Thyroid gland (tissue), 4 donors: ENCODE measurements at regions not wholly inside any gene's neighbourhood (a gene's known extent, or its start where the extent isn't known, plus 50 kb on each side); places are given as distances from the start of the nearest gene placed in this dataset.
A peak's percentile ranks its signal among the peaks of the same experiment; 100 is the strongest.

ENCODE experiments used
- DNase-seq, 2 donors: peaks; one replicate each; pipeline ENCODE4 v3.0.0-alpha.2; 2019
- H3K27ac ChIP-seq, 3 donors: fragments of 200-600 bp; sonication (generic); 1 replicate in 2 of 3; 2 replicates in 1 of 3; pipeline ENCODE4 v1.5.1; 2016 to 2019; ENCODE audit warnings: mild to moderate bottlenecking in 1 of 3, moderate library complexity in 1 of 3
- H3K27me3 ChIP-seq: fragments of 200-600 bp; sonication (generic); one replicate; pipeline ENCODE4 v1.5.1; 2019
- H3K36me3 ChIP-seq, 2 donors: fragments of 200-600 bp; sonication (generic); one replicate each; pipeline ENCODE4 v1.5.1; 2016 to 2019
- H3K4me1 ChIP-seq, 2 donors: fragments of 200-600 bp; sonication (generic); one replicate each; pipeline ENCODE4 v1.5.1; 2017 to 2019
- H3K4me3 ChIP-seq, 3 donors: fragments of 200-600 bp; sonication (generic); replicated peaks in 1 of 3; 1 replicate in 2 of 3; 2 replicates in 1 of 3; pipeline ENCODE4 v1.5.1; 2016; ENCODE audit warnings: mild to moderate bottlenecking in 1 of 3
- H3K9me3 ChIP-seq: fragments of 200-600 bp; sonication (generic); one replicate; pipeline ENCODE4 v1.5.1; 2017
- POLR2A ChIP-seq, 2 donors: fragments of 450-650 bp; IDR thresholded peaks; one replicate each; pipeline ENCODE4 v1.6.1; 2017; ENCODE audit warnings: antibody characterized with exemption in 2 of 2, mild to moderate bottlenecking in 2 of 2, moderate library complexity in 1 of 2
- WGBS, 2 donors: methylation state at CpG; one replicate each; pipeline ENCODE4 v1.1.5; 2017; 5-methylcytosine and 5-hydroxymethylcytosine counted together
- intact Hi-C: fragments of 100-400 bp; cut with DNase I; formaldehyde crosslinking; loops from one replicate; pipeline ENCODE4 v1.15.1; 2023
- TF ChIP-seq, protein P1 (sequence below), 6 experiments: fragments of 200-600 bp in 3 of 6; fragments of 450-650 bp in 3 of 6; sonication (generic) in 3 of 6; IDR thresholded peaks; one replicate each; pipeline ENCODE4 v1.5.1; 2016 to 2019; ENCODE audit warnings: antibody characterized with exemption in 6 of 6, mild to moderate bottlenecking in 2 of 6, inconsistent platforms in 1 of 6, moderate library complexity in 1 of 6

DNA sequence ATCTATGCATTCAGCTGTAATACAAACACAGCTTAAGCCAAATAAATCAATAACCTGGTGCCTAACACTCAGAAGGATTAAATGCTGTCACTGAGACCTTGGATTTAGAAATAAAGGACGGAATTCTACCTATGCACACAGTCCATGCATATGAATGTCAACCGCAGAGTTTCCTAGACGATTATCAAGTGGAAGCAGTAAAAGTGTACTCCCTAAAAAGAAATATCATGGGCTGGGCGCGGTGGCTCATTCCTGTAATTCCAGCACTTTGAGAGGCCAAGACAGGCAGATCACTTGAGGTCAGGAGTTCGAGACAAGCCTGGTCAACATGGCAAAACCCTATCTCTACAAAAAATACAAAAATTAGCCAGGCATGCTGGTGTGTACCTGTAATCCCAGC is 188.2 kb upstream of the DYRK2 start:
- intact Hi-C loops = no loop called here
- H3K27ac ChIP-seq = no peak overlapping the region
- H3K27me3 ChIP-seq = no peaks in the 10 kb centered on the region
- TF ChIP-seq, protein P1, sequence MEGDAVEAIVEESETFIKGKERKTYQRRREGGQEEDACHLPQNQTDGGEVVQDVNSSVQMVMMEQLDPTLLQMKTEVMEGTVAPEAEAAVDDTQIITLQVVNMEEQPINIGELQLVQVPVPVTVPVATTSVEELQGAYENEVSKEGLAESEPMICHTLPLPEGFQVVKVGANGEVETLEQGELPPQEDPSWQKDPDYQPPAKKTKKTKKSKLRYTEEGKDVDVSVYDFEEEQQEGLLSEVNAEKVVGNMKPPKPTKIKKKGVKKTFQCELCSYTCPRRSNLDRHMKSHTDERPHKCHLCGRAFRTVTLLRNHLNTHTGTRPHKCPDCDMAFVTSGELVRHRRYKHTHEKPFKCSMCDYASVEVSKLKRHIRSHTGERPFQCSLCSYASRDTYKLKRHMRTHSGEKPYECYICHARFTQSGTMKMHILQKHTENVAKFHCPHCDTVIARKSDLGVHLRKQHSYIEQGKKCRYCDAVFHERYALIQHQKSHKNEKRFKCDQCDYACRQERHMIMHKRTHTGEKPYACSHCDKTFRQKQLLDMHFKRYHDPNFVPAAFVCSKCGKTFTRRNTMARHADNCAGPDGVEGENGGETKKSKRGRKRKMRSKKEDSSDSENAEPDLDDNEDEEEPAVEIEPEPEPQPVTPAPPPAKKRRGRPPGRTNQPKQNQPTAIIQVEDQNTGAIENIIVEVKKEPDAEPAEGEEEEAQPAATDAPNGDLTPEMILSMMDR (IDR thresholded peaks at IDR 0.05) = no peak
- no peak for TF ChIP-seq POLR2A (IDR thresholded peaks at IDR 0.05)
- H3K9me3 ChIP-seq = no peaks in the 10 kb centered on the region
- no peaks in the 10 kb centered on the region for H3K36me3 ChIP-seq
- 78 to 93% methylated on average over 6 of the region's 6 CpGs for WGBS, 2 donors
- H3K4me3 ChIP-seq = no peak overlapping the region
- DNase-seq = no peak
- H3K4me1 ChIP-seq = peaks cover 16 to 24% of the 10 kb centered on the region in 2 donors

DNA sequence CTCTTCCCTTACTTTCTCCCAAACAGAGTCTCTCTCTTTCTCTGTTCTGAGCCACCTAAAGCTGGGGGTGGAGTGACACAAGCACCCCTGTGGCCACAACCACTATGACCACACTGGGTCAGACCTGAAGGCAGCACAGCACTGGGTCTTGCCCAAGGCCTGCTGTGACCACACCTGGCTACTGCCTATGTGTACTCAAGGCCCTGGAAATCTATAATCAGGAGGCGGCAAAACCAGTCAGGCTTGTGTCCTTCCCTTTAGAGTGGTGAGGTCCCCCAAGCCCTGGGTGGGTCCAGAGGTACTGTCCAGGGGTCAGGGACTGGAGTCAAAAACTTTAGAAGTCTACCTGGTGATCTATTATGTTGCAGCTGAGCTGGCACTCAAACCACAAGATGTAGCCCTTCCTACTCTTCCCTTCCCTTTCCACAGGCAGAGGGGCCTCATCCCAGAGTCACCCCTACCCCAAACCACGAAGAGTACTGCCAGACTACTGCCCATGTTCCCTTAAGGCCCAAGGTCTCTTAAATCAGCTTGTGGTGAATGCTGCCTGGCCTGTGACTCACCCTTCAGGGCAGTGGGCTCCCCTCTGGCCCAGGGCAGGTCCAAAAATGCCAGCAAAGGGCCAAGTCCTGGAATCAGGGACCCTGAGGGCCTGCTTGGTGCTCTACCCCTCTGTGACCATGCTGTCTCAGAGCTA is 179.8 kb upstream of the DYRK2 start:
- TF ChIP-seq POLR2A (IDR thresholded peaks at IDR 0.05) = no peak
- TF ChIP-seq, protein P1 (IDR thresholded peaks at IDR 0.05) = no peak
- WGBS, 2 donors = 93% methylated on average over 2 of the region's 2 CpGs
- intact Hi-C loops = no loop called here

DNA sequence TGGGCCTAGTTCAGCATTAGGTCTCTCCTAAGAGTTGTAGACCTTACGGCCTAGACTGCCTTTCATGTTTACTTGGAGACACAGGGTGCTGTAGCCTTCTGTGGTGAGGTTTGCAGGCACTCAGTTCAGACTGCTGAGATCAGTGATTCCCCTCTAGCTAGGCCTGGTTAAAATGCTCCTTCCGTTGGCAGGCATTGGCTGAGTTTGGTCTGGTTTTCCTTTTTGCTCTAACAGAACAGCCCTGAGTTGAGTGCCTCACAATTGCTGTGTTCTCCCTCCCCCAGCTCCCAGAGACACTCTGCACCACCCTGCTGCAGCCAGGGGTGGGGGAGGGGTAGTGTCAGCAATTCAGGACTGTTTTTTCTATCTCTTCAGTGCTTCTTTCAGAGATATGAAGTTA is 178.9 kb upstream of the DYRK2 start:
- Histone ChIP-seq H3K27ac (no peak overlapping the region), H3K27me3 (no peaks in the 10 kb centered on the region), H3K36me3 (no peaks in the 10 kb centered on the region), H3K4me1 (no peaks in the 10 kb centered on the region), H3K9me3 (no peaks in the 10 kb centered on the region), H3K4me3 (no peak overlapping the region)
- DNase-seq = peak; percentile 71 to 76
- intact Hi-C loops = no loop called here
- 57 to 88% methylated on average over 1 to 2 of the region's 2 CpGs for WGBS, 2 donors
- TF ChIP-seq, protein P1 (IDR thresholded peaks at IDR 0.05) = no peak
- no peak for TF ChIP-seq POLR2A (IDR thresholded peaks at IDR 0.05)

More for the DNA sequence above, 179.8 kb upstream of the DYRK2 start:
- Histone ChIP-seq H3K27ac (no peak overlapping the region), H3K36me3 (no peaks in the 10 kb centered on the region), H3K9me3 (no peaks in the 10 kb centered on the region), H3K4me3 (no peak overlapping the region), H3K4me1 (no peaks in the 10 kb centered on the region), H3K27me3 (no peaks in the 10 kb centered on the region)
- DNase-seq = no peak

DNA sequence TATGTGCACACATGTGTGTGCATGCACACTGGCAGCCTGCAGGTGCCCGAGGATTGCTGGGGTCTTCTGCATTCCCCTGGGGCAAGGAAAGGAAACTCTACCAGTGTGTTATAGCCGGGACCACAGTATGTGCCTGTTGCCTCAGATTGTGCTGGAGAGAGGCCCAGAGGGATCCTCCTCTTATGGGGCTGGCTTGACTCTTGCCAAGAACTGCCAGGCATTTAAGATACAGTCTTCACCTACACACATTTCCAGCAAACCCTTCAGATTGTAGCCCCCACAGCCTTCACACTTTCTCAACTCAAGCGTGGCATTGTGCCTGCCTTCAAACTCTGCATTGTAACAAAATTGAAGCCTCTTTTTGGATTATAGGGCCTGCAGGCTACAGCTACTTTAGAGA is 176.7 kb upstream of the DYRK2 start:
- intact Hi-C loops = no loop called here
- H3K27ac ChIP-seq = no peak overlapping the region
- WGBS, 2 donors = 62 to 75% methylated on average over 2 of the region's 3 CpGs
- no peak for TF ChIP-seq POLR2A (IDR thresholded peaks at IDR 0.05)
- TF ChIP-seq, protein P1 (IDR thresholded peaks at IDR 0.05) = no peak
- H3K4me1 ChIP-seq = no peaks in the 10 kb centered on the region
- no peaks in the 10 kb centered on the region for H3K27me3 ChIP-seq
- DNase-seq = no peak
- no peaks in the 10 kb centered on the region for H3K9me3 ChIP-seq
- no peaks in the 10 kb centered on the region for H3K36me3 ChIP-seq
- H3K4me3 ChIP-seq = no peak overlapping the region

DNA sequence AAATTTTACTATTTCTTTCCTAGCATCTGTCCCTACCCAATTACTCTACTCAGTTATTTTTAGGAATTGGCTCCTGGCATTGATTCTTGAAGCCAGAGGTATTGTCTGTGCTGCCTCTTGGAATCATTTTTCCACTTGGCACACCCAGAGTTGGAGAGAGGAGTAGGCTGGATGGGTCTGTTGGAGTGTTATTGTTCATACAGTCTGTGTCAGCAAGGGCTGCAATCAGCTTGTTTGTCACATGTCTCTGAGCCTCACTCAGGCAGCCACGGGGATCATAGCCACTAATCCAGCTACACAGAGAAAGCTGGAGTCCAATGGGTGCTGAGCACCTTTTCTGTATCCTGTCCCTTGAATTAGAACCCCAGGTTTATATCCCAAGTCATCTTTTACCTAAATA is 176.0 kb upstream of the DYRK2 start:
- H3K36me3 ChIP-seq = no peaks in the 10 kb centered on the region
- intact Hi-C loops = no loop called here
- no peaks in the 10 kb centered on the region for H3K4me1 ChIP-seq
- no peaks in the 10 kb centered on the region for H3K9me3 ChIP-seq
- no peaks in the 10 kb centered on the region for H3K27me3 ChIP-seq
- TF ChIP-seq, protein P1 (IDR thresholded peaks at IDR 0.05) = no peak
- TF ChIP-seq POLR2A (IDR thresholded peaks at IDR 0.05) = no peak
- no peak overlapping the region for H3K4me3 ChIP-seq
- WGBS, 2 donors = 22% methylated on average over 1 of the region's 1 CpG
- no peak overlapping the region for H3K27ac ChIP-seq
- DNase-seq = no peak
